Body of pancreas (tissue), 4 donors: ENCODE measurements at regions not wholly inside any gene's neighbourhood (a gene's known extent, or its start where the extent isn't known, plus 50 kb on each side); places are given as distances from the start of the nearest gene placed in this dataset.
A peak's percentile ranks its signal among the peaks of the same experiment; 100 is the strongest.

Experiments
- ATAC-seq: fragments of 150-250 bp; one replicate; pipeline ENCODE4 v1.9.1; 2016
- DNase-seq, 4 donors: peaks; one replicate each; pipeline ENCODE4 v3.0.0-alpha.2; 2019
- H3K27ac ChIP-seq, 4 donors: fragments of 200-600 bp; sonication (generic); 1 replicate in 3 of 4; 2 replicates in 1 of 4; pipeline versions ENCODE4 v1.5.1 to v1.6.1; 2016 to 2019; ENCODE audit warnings: mild to moderate bottlenecking in 1 of 4, mixed read lengths in 1 of 4, moderate library complexity in 1 of 4
- H3K27me3 ChIP-seq, 2 donors: fragments of 200-600 bp; sonication (generic); one replicate each; pipeline ENCODE4 v1.6.0; 2016; ENCODE audit warnings: mild to moderate bottlenecking in 1 of 2
- H3K36me3 ChIP-seq, 2 donors: fragments of 200-600 bp; sonication (generic); replicated peaks in 1 of 2; 2 replicates each; pipeline ENCODE4 v1.5.1; 2016; ENCODE audit warnings: low read depth in 2 of 2; ENCODE audit not compliant: insufficient read depth in 1 of 2
- H3K4me1 ChIP-seq: fragments of 200-600 bp; sonication (generic); one replicate; pipeline ENCODE4 v1.6.0; 2016
- H3K4me3 ChIP-seq, 2 donors: fragments of 200-600 bp; sonication (generic); 1 replicate in 1 of 2; 2 replicates in 1 of 2; pipeline ENCODE4 v1.5.1; 2016 to 2019
- H3K9me3 ChIP-seq, 3 donors: fragments of 200-600 bp; sonication (generic); 1 replicate in 2 of 3; 2 replicates in 1 of 3; pipeline ENCODE4 v1.5.1; 2016
- POLR2A ChIP-seq, 3 donors: fragments of 450-650 bp; IDR thresholded peaks; one replicate each; pipeline ENCODE4 v1.6.1; 2016; ENCODE audit warnings: antibody characterized with exemption in 3 of 3, mild to moderate bottlenecking in 2 of 3
- WGBS, 2 donors: methylation state at CpG; one replicate each; pipeline ENCODE4 v1.1.5; 2017; 5-methylcytosine and 5-hydroxymethylcytosine counted together
- intact Hi-C: fragments of 100-400 bp; cut with DNase I; formaldehyde crosslinking; loops from one replicate; pipeline ENCODE4 v1.15.1; 2023
- TF ChIP-seq, protein P1 (sequence below), 7 experiments: fragments of 450-650 bp in 4 of 7; fragments of 200-600 bp in 3 of 7; sonication (generic) in 3 of 7; IDR thresholded peaks; one replicate each; pipeline ENCODE4 v1.5.1; 2016 to 2019; ENCODE audit warnings: antibody characterized with exemption in 7 of 7

DNA sequence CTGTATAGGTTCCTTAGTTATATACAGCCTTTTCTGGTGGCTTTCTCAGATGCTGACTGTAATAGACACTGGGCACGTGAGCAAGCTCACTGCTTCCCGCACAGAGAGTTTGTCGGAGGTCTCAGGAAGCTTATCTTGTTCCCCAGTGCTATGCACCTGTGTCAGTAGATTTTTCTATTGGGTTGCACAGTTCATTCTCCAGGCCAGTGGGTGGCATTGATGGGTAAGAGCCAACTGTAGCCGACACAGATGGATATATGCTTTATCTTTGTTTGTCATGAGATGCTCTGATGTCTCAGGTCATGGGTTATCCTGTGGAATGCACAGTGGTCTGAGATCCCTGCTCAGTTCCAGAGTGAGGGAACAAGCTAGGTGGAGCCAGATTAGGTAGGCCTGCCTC is 293.0 kb downstream of the GRB14 start:
- TF ChIP-seq POLR2A (IDR thresholded peaks at IDR 0.05): no peak
- TF ChIP-seq, protein P1, sequence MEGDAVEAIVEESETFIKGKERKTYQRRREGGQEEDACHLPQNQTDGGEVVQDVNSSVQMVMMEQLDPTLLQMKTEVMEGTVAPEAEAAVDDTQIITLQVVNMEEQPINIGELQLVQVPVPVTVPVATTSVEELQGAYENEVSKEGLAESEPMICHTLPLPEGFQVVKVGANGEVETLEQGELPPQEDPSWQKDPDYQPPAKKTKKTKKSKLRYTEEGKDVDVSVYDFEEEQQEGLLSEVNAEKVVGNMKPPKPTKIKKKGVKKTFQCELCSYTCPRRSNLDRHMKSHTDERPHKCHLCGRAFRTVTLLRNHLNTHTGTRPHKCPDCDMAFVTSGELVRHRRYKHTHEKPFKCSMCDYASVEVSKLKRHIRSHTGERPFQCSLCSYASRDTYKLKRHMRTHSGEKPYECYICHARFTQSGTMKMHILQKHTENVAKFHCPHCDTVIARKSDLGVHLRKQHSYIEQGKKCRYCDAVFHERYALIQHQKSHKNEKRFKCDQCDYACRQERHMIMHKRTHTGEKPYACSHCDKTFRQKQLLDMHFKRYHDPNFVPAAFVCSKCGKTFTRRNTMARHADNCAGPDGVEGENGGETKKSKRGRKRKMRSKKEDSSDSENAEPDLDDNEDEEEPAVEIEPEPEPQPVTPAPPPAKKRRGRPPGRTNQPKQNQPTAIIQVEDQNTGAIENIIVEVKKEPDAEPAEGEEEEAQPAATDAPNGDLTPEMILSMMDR (IDR thresholded peaks at IDR 0.05): no peak
- Histone ChIP-seq H3K4me1 (no peaks in the 10 kb centered on the region), H3K4me3 (no peak overlapping the region), H3K9me3 (no peaks in the 10 kb centered on the region), H3K27me3 (no peaks in the 10 kb centered on the region), H3K27ac (no peak overlapping the region), H3K36me3 (no peaks in the 10 kb centered on the region)
- DNase-seq (no peak), ATAC-seq (no peak)
- intact Hi-C loops: no loop called here
- 13 to 16% methylated on average over 4 of the region's 4 CpGs for WGBS, 2 donors

DNA sequence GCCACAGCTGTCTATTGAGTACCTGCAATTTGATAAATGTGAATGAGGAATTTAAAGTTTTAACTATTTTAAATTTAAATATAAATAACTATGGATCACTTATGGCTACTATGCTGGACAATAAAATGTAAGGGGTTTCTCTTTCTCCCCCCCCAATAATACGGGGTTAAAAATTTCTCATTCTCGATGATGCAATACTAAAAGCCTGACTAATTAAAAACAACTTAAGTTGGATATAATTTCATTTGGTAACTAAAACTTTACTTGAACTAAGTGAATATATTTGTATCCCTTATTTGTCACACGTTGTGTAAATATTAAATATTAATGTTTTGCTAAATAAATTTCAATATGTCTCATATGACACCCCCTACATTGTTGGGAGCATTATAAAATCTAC is 297.3 kb downstream of the GRB14 start:
- Histone ChIP-seq H3K9me3 (no peaks in the 10 kb centered on the region), H3K27me3 (no peaks in the 10 kb centered on the region), H3K27ac (no peak overlapping the region), H3K4me1 (no peaks in the 10 kb centered on the region), H3K36me3 (no peaks in the 10 kb centered on the region), H3K4me3 (no peak overlapping the region)
- WGBS, 2 donors: 63 to 73% methylated on average over 3 of the region's 3 CpGs
- no peak for TF ChIP-seq POLR2A (IDR thresholded peaks at IDR 0.05)
- TF ChIP-seq, protein P1 (IDR thresholded peaks at IDR 0.05): no peak
- DNase-seq: no peak
- no peak for ATAC-seq
- intact Hi-C loops: no loop called here

DNA sequence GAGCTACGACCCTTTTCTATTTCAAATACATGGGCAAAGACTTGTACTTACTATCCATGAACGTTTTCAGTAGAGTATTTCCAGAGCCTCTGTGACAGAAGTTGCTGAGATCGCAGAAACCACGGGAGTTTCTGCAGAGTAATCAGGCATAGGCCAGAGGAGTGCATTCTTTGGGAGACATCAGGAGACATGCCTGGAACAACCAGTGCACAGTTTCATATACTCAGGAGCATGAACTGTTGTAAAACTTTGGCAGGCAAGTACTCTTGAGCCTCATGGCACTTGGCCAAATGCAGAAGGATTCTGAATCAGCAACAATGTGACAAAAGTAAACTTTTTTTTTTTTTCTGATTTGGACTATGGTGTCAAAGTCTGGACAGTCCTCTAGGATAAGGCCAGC is 307.1 kb downstream of the GRB14 start:
- Histone ChIP-seq H3K27ac (no peak overlapping the region), H3K36me3 (no peaks in the 10 kb centered on the region), H3K27me3 (no peaks in the 10 kb centered on the region), H3K4me1 (no peaks in the 10 kb centered on the region), H3K4me3 (no peak overlapping the region), H3K9me3 (no peaks in the 10 kb centered on the region)
- ATAC-seq (peak; percentile 42), DNase-seq (peak; percentile 9 to 32 (median 15))
- no peak for TF ChIP-seq POLR2A (IDR thresholded peaks at IDR 0.05)
- TF ChIP-seq, protein P1 (IDR thresholded peaks at IDR 0.05): no peak
- WGBS, 2 donors: 37 to 51% methylated on average over 4 of the region's 4 CpGs
- intact Hi-C loops: no loop called here

DNA sequence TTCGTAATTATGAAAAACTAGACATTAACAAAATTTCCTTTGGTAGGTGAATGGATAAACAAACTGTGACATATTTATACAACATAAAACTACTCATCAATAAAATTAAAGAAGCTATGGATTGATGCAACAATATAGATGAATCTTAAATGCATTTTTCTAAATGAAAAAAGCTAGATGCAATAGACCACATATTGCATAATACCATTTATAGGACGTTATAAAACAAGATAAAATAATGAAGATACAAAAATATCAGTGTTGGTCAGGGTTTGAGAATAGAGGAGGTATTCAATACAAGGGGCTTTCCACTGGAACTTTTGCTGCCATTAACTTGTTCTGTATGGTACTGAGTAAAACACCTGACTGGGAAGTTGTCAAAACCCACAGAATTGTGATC is 314.4 kb downstream of the GRB14 start:
- Histone ChIP-seq H3K36me3 (no peaks in the 10 kb centered on the region), H3K4me1 (no peaks in the 10 kb centered on the region), H3K27ac (no peak overlapping the region), H3K27me3 (no peaks in the 10 kb centered on the region), H3K4me3 (no peak overlapping the region), H3K9me3 (no peaks in the 10 kb centered on the region)
- intact Hi-C loops: no loop called here
- DNase-seq (no peak), ATAC-seq (no peak)
- no peak for TF ChIP-seq POLR2A (IDR thresholded peaks at IDR 0.05)
- TF ChIP-seq, protein P1 (IDR thresholded peaks at IDR 0.05): no peak
- WGBS, 2 donors: 49 to 62% methylated on average over 2 of the region's 2 CpGs

DNA sequence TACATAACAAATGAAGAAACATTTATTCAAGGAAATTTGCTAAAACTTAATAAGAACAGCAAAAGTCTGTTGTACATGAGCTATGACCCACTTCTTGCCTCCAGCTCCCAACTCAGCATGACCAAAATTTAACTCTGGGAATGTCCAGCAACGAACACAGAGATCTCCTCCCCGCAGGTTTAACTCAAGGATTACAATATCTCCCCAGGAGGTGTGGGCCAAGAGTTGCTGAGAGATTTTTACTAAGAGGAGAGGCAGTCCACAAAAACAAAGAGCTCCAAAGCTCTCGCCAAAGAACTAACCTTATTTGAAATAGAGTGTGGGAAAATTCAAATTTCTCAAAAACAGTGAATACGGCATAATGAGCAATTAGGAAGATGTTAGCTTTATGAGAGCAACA is 318.5 kb downstream of the GRB14 start:
- no peak for ATAC-seq
- TF ChIP-seq, protein P1 (IDR thresholded peaks at IDR 0.05): no peak
- TF ChIP-seq POLR2A (IDR thresholded peaks at IDR 0.05): no peak
- no peak for DNase-seq
- intact Hi-C loops: no loop called here
- Histone ChIP-seq H3K36me3 (no peaks in the 10 kb centered on the region), H3K4me1 (no peaks in the 10 kb centered on the region), H3K27ac (no peak overlapping the region), H3K9me3 (no peaks in the 10 kb centered on the region), H3K4me3 (no peak overlapping the region), H3K27me3 (no peaks in the 10 kb centered on the region)
- 58 to 61% methylated on average over 4 of the region's 4 CpGs for WGBS, 2 donors
